Prostate gland (tissue), 2 donors: ENCODE measurements at regions not wholly inside any gene's neighbourhood (a gene's known extent, or its start where the extent isn't known, plus 50 kb on each side); places are given as distances from the start of the nearest gene placed in this dataset.

Experiments
- POLR2A ChIP-seq: fragments of 450-650 bp; IDR thresholded peaks from one replicate; pipeline ENCODE4 v1.6.1; 2016; ENCODE audit warnings: antibody characterized with exemption, mild to moderate bottlenecking
- POLR2AphosphoS5 ChIP-seq: sonication (generic); formaldehyde crosslinking; IDR thresholded peaks from one replicate; pipeline ENCODE4 v1.6.1; 2017; ENCODE audit warnings: antibody characterized with exemption
- TF ChIP-seq, protein P1 (sequence below), 4 experiments: fragments of 200-600 bp in 2 of 4; fragments of 450-650 bp in 2 of 4; sonication (generic) in 2 of 4; IDR thresholded peaks; 1 replicate in 3 of 4; 2 replicates in 1 of 4; pipeline ENCODE4 v1.5.1; 2016 to 2019; ENCODE audit warnings: antibody characterized with exemption in 4 of 4, mild to moderate bottlenecking in 2 of 4, moderate library complexity in 2 of 4

GRCh38 chr6:148629181-148629580, 117.6 kb upstream of the UST start:
- TF ChIP-seq, protein P1, sequence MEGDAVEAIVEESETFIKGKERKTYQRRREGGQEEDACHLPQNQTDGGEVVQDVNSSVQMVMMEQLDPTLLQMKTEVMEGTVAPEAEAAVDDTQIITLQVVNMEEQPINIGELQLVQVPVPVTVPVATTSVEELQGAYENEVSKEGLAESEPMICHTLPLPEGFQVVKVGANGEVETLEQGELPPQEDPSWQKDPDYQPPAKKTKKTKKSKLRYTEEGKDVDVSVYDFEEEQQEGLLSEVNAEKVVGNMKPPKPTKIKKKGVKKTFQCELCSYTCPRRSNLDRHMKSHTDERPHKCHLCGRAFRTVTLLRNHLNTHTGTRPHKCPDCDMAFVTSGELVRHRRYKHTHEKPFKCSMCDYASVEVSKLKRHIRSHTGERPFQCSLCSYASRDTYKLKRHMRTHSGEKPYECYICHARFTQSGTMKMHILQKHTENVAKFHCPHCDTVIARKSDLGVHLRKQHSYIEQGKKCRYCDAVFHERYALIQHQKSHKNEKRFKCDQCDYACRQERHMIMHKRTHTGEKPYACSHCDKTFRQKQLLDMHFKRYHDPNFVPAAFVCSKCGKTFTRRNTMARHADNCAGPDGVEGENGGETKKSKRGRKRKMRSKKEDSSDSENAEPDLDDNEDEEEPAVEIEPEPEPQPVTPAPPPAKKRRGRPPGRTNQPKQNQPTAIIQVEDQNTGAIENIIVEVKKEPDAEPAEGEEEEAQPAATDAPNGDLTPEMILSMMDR (IDR thresholded peaks at IDR 0.05): no peak
- no peak for TF ChIP-seq POLR2A
- TF ChIP-seq POLR2AphosphoS5: no peak
